Gastrocnemius medialis (tissue), 4 donors: ENCODE measurements at regions not wholly inside any gene's neighbourhood (a gene's known extent, or its start where the extent isn't known, plus 50 kb on each side); places are given as distances from the start of the nearest gene placed in this dataset.

Experiments
- ATAC-seq, 2 donors: fragments of 150-250 bp; one replicate each; pipeline ENCODE4 v1.9.1; 2016
- DNase-seq, 2 donors: peaks; one replicate each; pipeline ENCODE4 v3.0.0-alpha.2; 2019
- H3K27ac ChIP-seq, 4 donors: fragments of 200-600 bp; sonication (generic); 1 replicate in 1 of 4; 2 replicates in 3 of 4; pipeline ENCODE4 v1.5.1; 2016 to 2018; ENCODE audit warnings: mild to moderate bottlenecking in 2 of 4, moderate library complexity in 1 of 4
- H3K27me3 ChIP-seq, 3 donors: fragments of 200-600 bp; sonication (generic) in 2 of 3; 1 replicate in 1 of 3; 2 replicates in 2 of 3; pipeline versions ENCODE4 v1.5.1 to v1.6.0; 2016 to 2019; ENCODE audit warnings: mild to moderate bottlenecking in 1 of 3, moderate library complexity in 1 of 3
- H3K36me3 ChIP-seq, 2 donors: fragments of 200-600 bp; sonication (generic) in 1 of 2; one replicate each; pipeline ENCODE4 v1.5.1; 2017 to 2018
- H3K4me1 ChIP-seq, 2 donors: fragments of 200-600 bp; sonication (generic) in 1 of 2; one replicate each; pipeline ENCODE4 v1.5.1; 2016 to 2017; ENCODE audit warnings: mild to moderate bottlenecking in 2 of 2
- H3K4me3 ChIP-seq, 4 donors: fragments of 200-600 bp; sonication (generic) in 3 of 4; 1 replicate in 1 of 4; 2 replicates in 3 of 4; pipeline ENCODE4 v1.5.1; 2016 to 2019; ENCODE audit warnings: mild to moderate bottlenecking in 2 of 4
- H3K9me3 ChIP-seq, 3 donors: fragments of 200-600 bp; sonication (generic) in 2 of 3; 1 replicate in 1 of 3; 2 replicates in 2 of 3; pipeline ENCODE4 v1.5.1; 2016 to 2019
- CTCF ChIP-seq, 5 experiments: fragments of 450-650 bp in 3 of 5; fragments of 200-600 bp in 2 of 5; sonication (generic) in 2 of 5; IDR thresholded peaks in 4 of 5; conservative IDR thresholded peaks in 1 of 5; 1 replicate in 4 of 5; 2 replicates in 1 of 5; pipeline ENCODE4 v1.5.1; 2016 to 2019; ENCODE audit warnings: antibody characterized with exemption in 5 of 5, mild to moderate bottlenecking in 3 of 5, moderate library complexity in 3 of 5
- POLR2A ChIP-seq, 2 donors: fragments of 450-650 bp; IDR thresholded peaks; one replicate each; pipeline ENCODE4 v1.6.1; 2017; ENCODE audit warnings: antibody characterized with exemption in 2 of 2, mild to moderate bottlenecking in 2 of 2, moderate library complexity in 2 of 2
- in situ Hi-C, 4 donors: fragments of 200-750 bp; cut with MboI; loops; one replicate each; pipeline versions ENCODE4 v1.15.0 to v1.8.0; 2017; ENCODE audit warnings: low sequenced_read_pairs in 4 of 4
- intact Hi-C: fragments of 100-400 bp; cut with DNase I; formaldehyde crosslinking; loops from one replicate; pipeline ENCODE4 v1.15.1; 2023; ENCODE audit warnings: low total_unique reads

- H3K9me3 ChIP-seq: no peaks in the 10 kb centered on the region
- H3K36me3 ChIP-seq: no peaks in the 10 kb centered on the region
- intact Hi-C loops (no loop called here), in situ Hi-C loops (no loop called here)
- no peak for ATAC-seq
- no peak overlapping the region for H3K27ac ChIP-seq
- no peak overlapping the region for H3K4me3 ChIP-seq
- TF ChIP-seq CTCF (IDR thresholded peaks at IDR 0.05 in 4 of 5, conservative IDR thresholded peaks at IDR 0.05 in 1 of 5) (no peak), POLR2A (IDR thresholded peaks at IDR 0.05) (no peak)
- no peaks in the 10 kb centered on the region for H3K4me1 ChIP-seq
- H3K27me3 ChIP-seq: no peaks in the 10 kb centered on the region
- no peak for DNase-seq
These were observed 56.1 kb upstream of the NECTIN1 start for GRCh38 chr11:119785131-119785530.

- H3K36me3 ChIP-seq: no peaks in the 10 kb centered on the region
- in situ Hi-C loops (no loop called here), intact Hi-C loops (no loop called here)
- no peak for TF ChIP-seq CTCF (IDR thresholded peaks at IDR 0.05 in 4 of 5, conservative IDR thresholded peaks at IDR 0.05 in 1 of 5)
- TF ChIP-seq POLR2A (IDR thresholded peaks at IDR 0.05): no peak
- no peak overlapping the region for H3K4me3 ChIP-seq
- no peaks in the 10 kb centered on the region for H3K4me1 ChIP-seq
- ATAC-seq (no peak), DNase-seq (no peak)
- no peaks in the 10 kb centered on the region for H3K9me3 ChIP-seq
- H3K27ac ChIP-seq: no peak overlapping the region
- no peaks in the 10 kb centered on the region for H3K27me3 ChIP-seq
These were observed 55.4 kb upstream of the NECTIN1 start for GRCh38 chr11:119784421-119784820.

DNA sequence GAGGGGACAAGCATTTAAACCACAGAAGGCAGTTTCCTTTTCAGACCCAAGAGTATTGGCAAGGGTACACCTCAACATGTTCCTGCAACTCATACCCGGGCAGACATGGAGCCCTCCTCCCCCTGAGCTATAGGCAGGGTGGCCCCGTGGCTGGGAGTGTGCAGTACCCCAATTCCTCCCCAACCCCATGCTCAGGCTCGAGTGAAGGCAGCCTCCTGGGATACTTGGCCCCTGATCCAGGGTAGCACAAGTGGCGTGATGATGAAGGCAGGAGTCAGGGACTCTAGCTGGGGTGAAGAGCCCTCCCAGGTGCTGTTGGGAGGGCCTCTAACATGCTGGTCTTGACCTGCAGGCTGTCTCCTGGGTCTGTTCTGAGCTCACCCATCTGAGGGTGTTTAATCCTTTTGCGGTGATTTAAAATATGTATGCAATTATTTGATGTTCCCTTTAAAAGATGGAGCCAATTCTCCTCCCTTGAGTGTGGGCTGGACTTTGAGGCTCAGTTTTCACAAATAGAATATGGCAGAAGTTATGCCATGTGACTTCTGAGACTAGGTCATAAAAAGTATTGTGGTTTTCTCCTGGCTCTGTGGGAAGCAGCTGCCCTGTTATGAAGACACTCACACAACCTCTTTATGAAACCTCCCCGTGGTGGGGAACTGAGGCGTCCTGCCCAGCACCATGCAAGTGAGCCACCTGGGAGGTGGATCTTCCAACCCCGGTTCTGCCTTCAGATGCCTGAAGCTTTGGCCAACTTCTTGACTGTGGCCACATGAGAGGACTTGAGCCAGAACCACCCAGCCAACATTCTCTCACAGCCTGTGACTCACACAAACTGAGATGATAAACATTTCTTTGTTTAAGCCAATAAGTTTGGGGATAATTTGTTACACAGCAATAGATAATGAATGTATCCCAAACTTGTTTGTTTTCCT lies 54.7 kb upstream of the NECTIN1 start:
- H3K27me3 ChIP-seq: no peaks in the 10 kb centered on the region
- no peak overlapping the region for H3K27ac ChIP-seq
- no peak for TF ChIP-seq POLR2A (IDR thresholded peaks at IDR 0.05)
- TF ChIP-seq CTCF (IDR thresholded peaks at IDR 0.05 in 4 of 5, conservative IDR thresholded peaks at IDR 0.05 in 1 of 5): no peak
- in situ Hi-C loops (no loop called here), intact Hi-C loops (no loop called here)
- no peaks in the 10 kb centered on the region for H3K9me3 ChIP-seq
- DNase-seq (no peak), ATAC-seq (no peak)
- H3K4me1 ChIP-seq: no peaks in the 10 kb centered on the region
- no peaks in the 10 kb centered on the region for H3K36me3 ChIP-seq
- no peak overlapping the region for H3K4me3 ChIP-seq

DNA sequence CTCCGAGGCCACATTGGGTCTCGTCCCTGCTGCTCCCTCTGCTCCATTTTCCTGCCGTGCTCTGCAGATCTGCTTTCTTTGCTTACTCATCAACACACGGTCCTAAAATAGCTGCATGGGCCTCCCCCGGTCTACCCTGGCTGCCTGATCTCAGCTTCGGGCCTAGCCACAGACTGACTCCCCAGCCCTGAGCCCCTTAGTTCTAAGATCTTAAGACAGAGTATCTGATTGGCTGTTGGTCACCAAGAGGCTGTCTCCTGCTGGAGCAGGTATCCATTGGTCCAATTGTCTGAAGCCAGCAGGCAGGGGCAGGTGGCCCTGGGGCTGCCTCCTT lies 53.7 kb upstream of the NECTIN1 start:
- no peak overlapping the region for H3K4me3 ChIP-seq
- no peak overlapping the region for H3K27ac ChIP-seq
- intact Hi-C loops: no loop called here
- H3K27me3 ChIP-seq: no peaks in the 10 kb centered on the region
- no peak for ATAC-seq
- in situ Hi-C loops: no loop called here
- H3K4me1 ChIP-seq: no peaks in the 10 kb centered on the region
- no peaks in the 10 kb centered on the region for H3K36me3 ChIP-seq
- no peak for TF ChIP-seq POLR2A (IDR thresholded peaks at IDR 0.05)
- TF ChIP-seq CTCF (IDR thresholded peaks at IDR 0.05 in 4 of 5, conservative IDR thresholded peaks at IDR 0.05 in 1 of 5): no peak
- DNase-seq: no peak
- no peaks in the 10 kb centered on the region for H3K9me3 ChIP-seq
